ENCODE measurements at regions not wholly inside any gene's neighbourhood (a gene's known extent, or its start where the extent isn't known, plus 50 kb on each side); places are given as distances from the start of the nearest gene placed in this dataset.

DNA sequence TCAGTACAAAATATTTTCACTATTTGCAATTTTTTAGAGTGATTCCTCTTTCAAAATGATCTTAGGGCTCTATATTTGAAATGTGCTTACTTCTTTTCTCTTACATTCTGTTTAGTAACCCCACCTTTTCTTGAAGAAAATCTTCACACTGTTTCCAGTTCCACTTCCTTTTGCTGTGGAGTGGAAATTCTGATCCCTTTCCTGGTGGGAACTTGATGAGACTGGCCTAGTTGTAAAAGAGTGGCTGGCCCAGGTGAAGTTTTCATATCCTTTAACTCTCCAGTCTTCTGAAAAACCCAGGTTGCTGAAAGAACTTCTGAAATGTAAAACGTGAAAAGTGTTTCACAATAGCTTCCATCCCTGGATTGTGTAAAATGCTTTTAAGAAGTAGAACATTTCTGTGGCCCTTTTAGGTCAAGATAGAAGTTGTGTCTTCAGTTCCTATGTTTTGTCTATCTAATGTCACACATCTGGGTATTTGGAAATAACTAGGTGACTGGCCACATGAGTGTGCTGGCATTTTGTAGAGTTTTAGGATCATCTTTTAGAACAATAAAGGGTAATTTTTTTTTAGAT lies 84.8 kb upstream of the LRIG1 start:
- no peak for DNase-seq (ENCODE audit: low read depth, low spot score)
- Mint-ChIP-seq H3K4me1 (peaks cover 50% of the 10 kb centered on the region), H3K27me3 (ENCODE audit: low read depth) (no peaks in the 10 kb centered on the region), H3K9me3 (peaks cover 7% of the 10 kb centered on the region), H3K36me3 (ENCODE audit: low read depth) (peaks cover 4% of the 10 kb centered on the region), H3K4me3 (no peak overlapping the region), H3K27ac (ENCODE audit: unreplicated experiment) (no peak overlapping the region)
- TF ChIP-seq, protein P1, sequence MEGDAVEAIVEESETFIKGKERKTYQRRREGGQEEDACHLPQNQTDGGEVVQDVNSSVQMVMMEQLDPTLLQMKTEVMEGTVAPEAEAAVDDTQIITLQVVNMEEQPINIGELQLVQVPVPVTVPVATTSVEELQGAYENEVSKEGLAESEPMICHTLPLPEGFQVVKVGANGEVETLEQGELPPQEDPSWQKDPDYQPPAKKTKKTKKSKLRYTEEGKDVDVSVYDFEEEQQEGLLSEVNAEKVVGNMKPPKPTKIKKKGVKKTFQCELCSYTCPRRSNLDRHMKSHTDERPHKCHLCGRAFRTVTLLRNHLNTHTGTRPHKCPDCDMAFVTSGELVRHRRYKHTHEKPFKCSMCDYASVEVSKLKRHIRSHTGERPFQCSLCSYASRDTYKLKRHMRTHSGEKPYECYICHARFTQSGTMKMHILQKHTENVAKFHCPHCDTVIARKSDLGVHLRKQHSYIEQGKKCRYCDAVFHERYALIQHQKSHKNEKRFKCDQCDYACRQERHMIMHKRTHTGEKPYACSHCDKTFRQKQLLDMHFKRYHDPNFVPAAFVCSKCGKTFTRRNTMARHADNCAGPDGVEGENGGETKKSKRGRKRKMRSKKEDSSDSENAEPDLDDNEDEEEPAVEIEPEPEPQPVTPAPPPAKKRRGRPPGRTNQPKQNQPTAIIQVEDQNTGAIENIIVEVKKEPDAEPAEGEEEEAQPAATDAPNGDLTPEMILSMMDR (conservative IDR thresholded peaks at IDR 0.05): no peak

DNA sequence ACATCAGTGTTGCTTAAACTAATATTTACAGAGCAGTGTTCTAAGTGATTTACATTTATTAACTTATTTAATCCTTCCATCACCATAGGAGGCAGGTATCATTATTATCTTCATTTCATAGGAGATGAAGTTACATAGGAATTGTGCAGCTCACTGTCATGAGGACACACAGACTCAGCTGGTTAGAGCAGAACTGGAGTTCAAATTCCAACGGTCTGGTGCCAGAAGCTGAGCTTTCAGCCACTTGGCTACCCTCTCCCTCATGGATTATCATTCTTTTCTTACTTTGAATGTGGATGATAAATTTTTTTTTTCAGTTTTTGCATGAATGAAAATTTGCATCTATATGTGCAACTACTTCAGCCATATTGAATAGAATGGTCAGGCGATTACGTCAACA lies 86.0 kb upstream of the LRIG1 start:
- DNase-seq (ENCODE audit: low read depth, low spot score): no peak
- TF ChIP-seq, protein P1 (conservative IDR thresholded peaks at IDR 0.05): no peak
- no peaks in the 10 kb centered on the region for H3K27me3 Mint-ChIP-seq (ENCODE audit: low read depth)
- no peak overlapping the region for H3K27ac Mint-ChIP-seq (ENCODE audit: unreplicated experiment)
- H3K4me1 Mint-ChIP-seq: peaks cover 56% of the 10 kb centered on the region
- H3K36me3 Mint-ChIP-seq (ENCODE audit: low read depth): peaks cover 4% of the 10 kb centered on the region
- H3K9me3 Mint-ChIP-seq: peaks cover 7% of the 10 kb centered on the region
- no peak overlapping the region for H3K4me3 Mint-ChIP-seq

DNA sequence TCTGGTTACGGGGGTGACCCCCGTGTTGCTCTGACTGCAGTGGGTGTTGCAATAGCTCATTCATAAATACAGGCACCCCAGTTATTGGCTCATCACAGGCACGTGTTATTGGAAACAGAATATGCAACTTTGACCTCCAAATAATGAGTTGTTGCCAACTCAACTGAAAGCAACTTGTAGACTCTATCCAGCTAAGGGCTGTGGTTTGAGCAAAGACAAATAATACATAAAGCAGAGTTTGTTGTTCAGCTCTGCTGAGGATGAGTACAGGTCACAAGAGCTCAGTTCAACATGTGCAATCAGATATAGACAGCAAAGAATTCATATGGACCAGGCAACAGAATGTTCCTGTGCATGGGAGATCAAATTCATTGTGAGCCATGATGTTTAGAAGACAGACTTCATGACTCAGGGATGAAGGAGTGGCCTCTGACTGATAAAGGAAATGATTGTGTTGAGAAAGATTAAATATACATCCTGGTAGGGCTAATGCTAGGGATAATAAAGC lies 87.6 kb upstream of the LRIG1 start:
- Mint-ChIP-seq H3K27ac (ENCODE audit: unreplicated experiment) (no peak overlapping the region), H3K4me3 (no peak overlapping the region), H3K27me3 (ENCODE audit: low read depth) (no peaks in the 10 kb centered on the region), H3K4me1 (peaks cover 68% of the 10 kb centered on the region), H3K36me3 (ENCODE audit: low read depth) (peaks cover 4% of the 10 kb centered on the region), H3K9me3 (peaks cover 7% of the 10 kb centered on the region)
- TF ChIP-seq, protein P1 (conservative IDR thresholded peaks at IDR 0.05): no peak
- DNase-seq (ENCODE audit: low read depth, low spot score): no peak

DNA sequence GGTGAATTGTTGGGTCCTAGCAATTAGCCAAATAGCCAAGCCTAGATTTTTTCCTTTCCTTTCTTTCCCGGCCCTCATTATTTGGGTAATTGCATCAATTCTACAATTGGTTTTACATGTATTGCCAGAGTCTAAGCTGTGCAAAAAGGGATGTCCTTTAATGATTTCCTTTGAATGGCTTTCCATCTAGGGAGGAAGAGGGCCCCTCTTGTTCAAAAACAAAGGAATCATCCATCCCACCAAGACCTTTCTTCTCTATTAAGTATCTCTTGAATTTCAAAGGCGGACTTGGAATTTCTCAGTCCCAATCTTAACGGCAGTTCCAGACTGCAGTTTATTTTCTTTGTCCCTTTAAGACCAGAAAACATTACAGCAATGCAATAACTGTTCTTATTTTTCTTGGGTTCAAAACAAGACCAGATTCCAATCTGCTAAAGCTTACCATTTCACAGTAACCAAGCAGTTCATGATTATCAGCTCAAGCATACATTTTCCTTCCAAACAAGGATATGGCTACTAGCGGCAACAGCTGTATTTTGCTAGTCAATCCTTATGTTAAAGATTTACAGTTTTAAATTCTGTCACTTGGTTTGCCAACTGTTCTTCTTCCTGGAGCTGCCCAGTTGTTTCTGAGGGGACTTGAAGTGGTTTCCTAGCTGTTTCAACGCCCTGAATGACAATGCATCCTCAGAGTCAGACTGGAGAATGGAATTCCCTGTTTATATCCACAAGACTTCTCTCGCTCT lies 91.4 kb upstream of the LRIG1 start:
- TF ChIP-seq, protein P1 (conservative IDR thresholded peaks at IDR 0.05): no peak
- Mint-ChIP-seq H3K36me3 (ENCODE audit: low read depth) (peaks cover 4% of the 10 kb centered on the region), H3K4me3 (peak overlapping the region; percentile 74), H3K27me3 (ENCODE audit: low read depth) (no peaks in the 10 kb centered on the region), H3K27ac (ENCODE audit: unreplicated experiment) (peak overlapping the region; percentile 98), H3K4me1 (peaks cover 76% of the 10 kb centered on the region), H3K9me3 (peaks cover 7% of the 10 kb centered on the region)
- DNase-seq (ENCODE audit: low read depth, low spot score): no peak

DNA sequence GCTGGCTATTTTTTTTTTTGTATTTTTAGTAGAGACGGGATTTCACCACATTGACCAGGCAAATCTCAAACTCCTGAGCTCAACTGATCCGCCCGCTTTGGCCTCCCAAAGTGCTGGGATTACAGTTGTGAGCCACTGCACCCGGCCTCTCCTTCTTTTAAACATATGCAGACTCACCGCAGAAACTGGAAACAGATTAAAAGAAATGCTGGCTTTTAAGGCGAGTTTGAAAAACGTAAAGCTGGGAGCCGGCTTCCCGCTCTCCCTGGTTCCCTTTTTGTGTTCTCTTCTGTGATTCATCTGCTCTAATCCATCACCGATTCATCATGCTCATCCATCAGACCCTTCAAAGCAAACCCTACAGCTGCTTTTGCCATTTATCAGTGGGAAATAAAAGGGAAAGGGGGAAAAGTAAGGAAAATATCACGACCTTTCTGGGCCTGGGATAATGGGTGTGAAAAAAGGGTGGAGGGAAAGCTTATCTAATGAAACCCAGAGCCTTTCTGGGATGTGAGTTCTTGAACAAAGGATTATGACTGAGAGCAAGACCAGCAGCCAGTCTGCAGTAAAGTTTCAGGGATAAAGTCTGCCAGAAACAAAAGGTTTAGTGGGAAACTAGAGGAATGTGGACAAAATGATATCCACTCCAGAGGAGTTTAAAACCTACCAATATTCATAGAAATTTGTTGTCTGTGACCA lies 92.3 kb upstream of the LRIG1 start:
- H3K9me3 Mint-ChIP-seq: peaks cover 7% of the 10 kb centered on the region
- H3K27ac Mint-ChIP-seq (ENCODE audit: unreplicated experiment): peak overlapping the region; percentile 98
- no peaks in the 10 kb centered on the region for H3K27me3 Mint-ChIP-seq (ENCODE audit: low read depth)
- peaks cover 82% of the 10 kb centered on the region for H3K4me1 Mint-ChIP-seq
- H3K36me3 Mint-ChIP-seq (ENCODE audit: low read depth): peaks cover 4% of the 10 kb centered on the region
- peak overlapping the region; percentile 74 for H3K4me3 Mint-ChIP-seq
- TF ChIP-seq, protein P1 (conservative IDR thresholded peaks at IDR 0.05): no peak
- no peak for DNase-seq (ENCODE audit: low read depth, low spot score)
